ENCODE measurements at regions not wholly inside any gene's neighbourhood (a gene's known extent, or its start where the extent isn't known, plus 50 kb on each side); places are given as distances from the start of the nearest gene placed in this dataset.

DNA sequence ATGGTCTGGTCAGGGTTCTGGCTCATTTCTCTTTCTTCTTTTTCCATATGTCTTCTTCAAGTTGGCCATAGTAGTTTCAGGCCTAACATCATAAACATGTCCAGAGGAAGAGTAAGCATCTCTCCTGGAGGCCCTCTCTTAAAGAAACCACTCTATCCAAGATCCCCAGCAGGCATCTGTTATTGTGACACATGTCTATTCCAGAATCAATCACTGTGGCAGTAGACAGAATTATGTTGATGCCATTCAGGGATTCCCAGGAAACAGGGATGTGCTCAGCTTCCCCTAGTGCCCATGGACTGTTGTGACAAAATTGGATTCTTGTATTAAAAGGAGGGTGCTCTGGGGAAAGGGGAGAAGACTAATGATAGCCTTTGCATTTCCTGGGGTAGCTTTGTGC lies 224.0 kb downstream of the HNRNPD start:
- no peak overlapping the region for H3K4me3 Mint-ChIP-seq (ENCODE audit: unreplicated experiment)
- POLR2A ChIA-PET = no interaction called here

GRCh38 chr4:82145850-82146249 lies 227.9 kb downstream of the HNRNPD start:
- no TSS peak for BruUV-seq (replicated peaks)
- CTCF ChIA-PET = no interaction called here
- Mint-ChIP-seq H3K27ac (ENCODE audit: unreplicated experiment) (no peak overlapping the region), H3K9me3 (ENCODE audit: unreplicated experiment) (no peaks in the 10 kb centered on the region), H3K36me3 (ENCODE audit: insufficient read depth, unreplicated experiment) (no peaks in the 10 kb centered on the region), H3K4me1 (ENCODE audit: low read depth, unreplicated experiment) (no peaks in the 10 kb centered on the region), H3K4me3 (ENCODE audit: unreplicated experiment) (no peak overlapping the region), H3K27me3 (ENCODE audit: insufficient read depth, unreplicated experiment) (no peaks in the 10 kb centered on the region)
- no peak for TF ChIP-seq CTCF (IDR thresholded peaks at IDR 0.05; ENCODE audit: insufficient read depth in 1 of 2, low read depth in 1 of 2, low read length in 1 of 2, severe bottlenecking in 1 of 2, unreplicated experiment in 1 of 2)
- Histone ChIP-seq H3K27me3 (replicated peaks; ENCODE audit: control insufficient read depth, insufficient read depth, low read length) (no peaks in the 10 kb centered on the region), H3K9me3 (no peaks in the 10 kb centered on the region), H3K4me1 (no peaks in the 10 kb centered on the region), H3K4me3 (ENCODE audit: low read depth, low read length) (no peak overlapping the region), H3K36me3 (ENCODE audit: control insufficient read depth, insufficient read depth, low read length) (no peaks in the 10 kb centered on the region)
- POLR2A ChIA-PET = no interaction called here
- no peak for DNase-seq
- intact Hi-C loops (cut with micrococcal nuclease; ENCODE audit: unreplicated experiment) = no loop called here

More for the DNA sequence above, 224.0 kb downstream of the HNRNPD start:
- Mint-ChIP-seq H3K27me3 (ENCODE audit: insufficient read depth, unreplicated experiment) (no peaks in the 10 kb centered on the region), H3K9me3 (ENCODE audit: unreplicated experiment) (peaks cover 15% of the 10 kb centered on the region), H3K4me1 (ENCODE audit: low read depth, unreplicated experiment) (peaks cover 5% of the 10 kb centered on the region), H3K27ac (ENCODE audit: unreplicated experiment) (no peak overlapping the region), H3K36me3 (ENCODE audit: insufficient read depth, unreplicated experiment) (no peaks in the 10 kb centered on the region)
- DNase-seq = no peak
- peaks cover 13% of the 10 kb centered on the region for H3K4me1 ChIP-seq
- no peaks in the 10 kb centered on the region for H3K27me3 ChIP-seq (replicated peaks; ENCODE audit: control insufficient read depth, insufficient read depth, low read length)
- no peaks in the 10 kb centered on the region for H3K36me3 ChIP-seq (ENCODE audit: control insufficient read depth, insufficient read depth, low read length)
- intact Hi-C loops (cut with micrococcal nuclease; ENCODE audit: unreplicated experiment) = no loop called here
- H3K9me3 ChIP-seq = no peaks in the 10 kb centered on the region; the same call in 1 of the 2 replicates
- no peak for TF ChIP-seq CTCF (IDR thresholded peaks at IDR 0.05; ENCODE audit: insufficient read depth in 1 of 2, low read depth in 1 of 2, low read length in 1 of 2, severe bottlenecking in 1 of 2, unreplicated experiment in 1 of 2)
- no peak overlapping the region for H3K4me3 ChIP-seq (ENCODE audit: low read depth, low read length)
- CTCF ChIA-PET = no interaction called here
- BruUV-seq (replicated peaks) = no TSS peak

- no peak overlapping the region for H3K4me3 Mint-ChIP-seq (ENCODE audit: unreplicated experiment)
- no peaks in the 10 kb centered on the region for H3K9me3 ChIP-seq
- no peak for DNase-seq
- H3K4me1 ChIP-seq = no peaks in the 10 kb centered on the region
- no peaks in the 10 kb centered on the region for H3K36me3 Mint-ChIP-seq (ENCODE audit: insufficient read depth, unreplicated experiment)
- no peak overlapping the region for H3K27ac Mint-ChIP-seq (ENCODE audit: unreplicated experiment)
- no peaks in the 10 kb centered on the region for H3K9me3 Mint-ChIP-seq (ENCODE audit: unreplicated experiment)
- H3K27me3 Mint-ChIP-seq (ENCODE audit: insufficient read depth, unreplicated experiment) = no peaks in the 10 kb centered on the region
- BruUV-seq (replicated peaks) = no TSS peak
- intact Hi-C loops (cut with micrococcal nuclease; ENCODE audit: unreplicated experiment) = no loop called here
- H3K4me3 ChIP-seq (ENCODE audit: low read depth, low read length) = no peak overlapping the region
- ChIA-PET CTCF (interaction anchor here (0.7 kb wide), 1 partner anchor 746 kb away, joined by 12 read pairs; no protein-coding TSS in a partner anchor), POLR2A (no interaction called here)
- H3K4me1 Mint-ChIP-seq (ENCODE audit: low read depth, unreplicated experiment) = no peaks in the 10 kb centered on the region
- no peaks in the 10 kb centered on the region for H3K36me3 ChIP-seq (ENCODE audit: control insufficient read depth, insufficient read depth, low read length)
- H3K27me3 ChIP-seq (replicated peaks; ENCODE audit: control insufficient read depth, insufficient read depth, low read length) = no peaks in the 10 kb centered on the region
- no peak for TF ChIP-seq CTCF (IDR thresholded peaks at IDR 0.05; ENCODE audit: insufficient read depth in 1 of 2, low read depth in 1 of 2, low read length in 1 of 2, severe bottlenecking in 1 of 2, unreplicated experiment in 1 of 2)
Observed at GRCh38 chr4:82140422-82140821, 233.4 kb downstream of the HNRNPD start.

All from Caco-2 (cell line).